ENCODE measurements at regions not wholly inside any gene's neighbourhood (a gene's known extent, or its start where the extent isn't known, plus 50 kb on each side); places are given as distances from the start of the nearest gene placed in this dataset.
A peak's percentile ranks its signal among the peaks of the same experiment; 100 is the strongest.

DNA sequence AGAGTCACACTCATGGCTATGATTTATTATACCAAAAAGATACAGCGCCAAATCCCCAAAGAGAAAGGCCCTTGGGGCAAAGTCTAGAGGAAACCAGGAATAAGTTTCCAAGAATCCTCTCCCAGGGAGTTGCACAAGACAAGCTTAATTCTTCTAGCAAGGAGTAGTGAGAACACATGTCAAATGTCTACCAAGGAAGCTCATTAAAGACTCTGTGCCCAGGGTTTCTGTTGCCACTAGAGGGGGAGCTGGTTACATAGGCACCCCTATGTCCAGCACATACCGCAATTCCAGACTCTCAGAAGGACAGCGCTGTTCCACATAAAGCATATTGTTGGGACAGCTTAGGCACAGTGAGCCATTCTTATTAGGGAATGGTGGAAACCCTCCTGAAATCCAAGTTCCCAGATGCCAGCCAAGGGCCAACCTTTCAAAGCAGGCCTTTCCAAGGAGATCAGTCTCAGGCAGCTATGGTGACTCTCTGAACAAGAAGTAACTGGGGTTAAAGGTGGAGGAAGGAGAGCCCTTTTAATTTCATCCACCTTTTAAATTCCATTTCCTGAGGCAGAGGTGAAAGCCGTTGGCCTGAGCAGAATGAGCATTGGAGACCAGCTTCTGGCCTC lies 194.2 kb downstream of the UACA start:
- Histone ChIP-seq H4K91ac (replicated peaks; ENCODE audit: insufficient read length, low read length) (no peak overlapping the region), H2AFZ (ENCODE audit: low read length) (no peak overlapping the region), H2BK15ac (ENCODE audit: low read length) (no peak overlapping the region), H3K4me3 (ENCODE audit: extremely low read depth in 1 of 4, insufficient read depth in 2 of 4, low read depth in 3 of 4, low read length in 4 of 4) (no peak overlapping the region), H4K20me1 (replicated peaks in 1 of 2; ENCODE audit: control insufficient read depth in 1 of 2, insufficient read depth in 2 of 2, low read length in 2 of 2) (no peaks in the 10 kb centered on the region), H3K9me3 (ENCODE audit: insufficient read depth in 2 of 2, low read depth in 1 of 2, low read length in 1 of 2) (peaks cover 0 to 4% of the 10 kb centered on the region in 2 experiments; a peak in 1 of 4 replicates), H3K79me1 (ENCODE audit: low read depth, low read length) (no peaks in the 10 kb centered on the region), H3K23ac (ENCODE audit: insufficient read length) (no peak overlapping the region), H3K27ac (ENCODE audit: low read depth, low read length) (no peak overlapping the region), H4K8ac (ENCODE audit: extremely low read depth, insufficient read depth, low read length) (no peak overlapping the region), H3K56ac (replicated peaks; ENCODE audit: insufficient read length, low read depth, low read length) (no peak overlapping the region), H3K14ac (ENCODE audit: insufficient read length) (no peak overlapping the region), H3K27me3 (replicated peaks in 1 of 4; ENCODE audit: control insufficient read depth in 3 of 4, extremely low read depth in 1 of 4, insufficient read depth in 3 of 4, low read length in 3 of 4) (0 out of 7 replicates have a peak, but pooled peaks cover 0 to 2% (median 0%) of the 10 kb centered on the region in 4 experiments), H3K23me2 (ENCODE audit: low read depth, low read length) (no peaks in the 10 kb centered on the region), H4K5ac (ENCODE audit: insufficient read length, low read depth, low read length) (no peak overlapping the region), H3K79me2 (ENCODE audit: control insufficient read depth in 1 of 2, insufficient read depth in 2 of 2, low read length in 2 of 2) (no peaks in the 10 kb centered on the region), H3K4me2 (ENCODE audit: insufficient read depth in 1 of 2, low read depth in 2 of 2, low read length in 2 of 2) (no peak overlapping the region), H2BK5ac (ENCODE audit: low read depth, low read length) (no peak overlapping the region), H3K9ac (replicated peaks in 1 of 4; ENCODE audit: extremely low read depth in 1 of 4, low read depth in 3 of 4, low read length in 3 of 4) (no peak overlapping the region), H3K4ac (replicated peaks; ENCODE audit: insufficient read length, low read depth, low read length) (no peak overlapping the region), H3K18ac (ENCODE audit: extremely low read depth, low read length) (no peak overlapping the region), H2BK120ac (replicated peaks; ENCODE audit: low read depth, low read length) (no peak overlapping the region), H3K36me3 (ENCODE audit: control insufficient read depth in 2 of 4, insufficient read depth in 4 of 4, low read length in 3 of 4) (no peaks in the 10 kb centered on the region), H2BK20ac (ENCODE audit: low read length) (no peak overlapping the region), H2BK12ac (ENCODE audit: low read depth, low read length) (no peak overlapping the region), H2AK5ac (ENCODE audit: low read depth, low read length) (no peak overlapping the region), H3K4me1 (replicated peaks in 1 of 4; ENCODE audit: control insufficient read depth in 3 of 4, insufficient read depth in 4 of 4, low read length in 3 of 4) (peaks cover 0 to 3% (median 1%) of the 10 kb centered on the region in 4 experiments; a peak in 1 of 7 replicates)
- CTCF ChIA-PET (ENCODE audit: partially characterized antibody), result interaction anchor here (0.7 to 3.3 kb wide), 29 partner anchors 10 to 306 kb away, joined by 3 to 28 read pairs (median 5); no protein-coding TSS in a partner anchor
- POLR2A ChIA-PET (ENCODE audit: partially characterized antibody), result interaction anchor here (1.1 to 1.7 kb wide), 2 partner anchors 10 to 12 kb away, joined by 3 to 4 read pairs; no protein-coding TSS in a partner anchor
- TF ChIP-seq POLR2AphosphoS5 (IDR thresholded peaks at IDR 0.05; ENCODE audit: low read depth, low read length) (no peak), RAD21 (IDR thresholded peaks at IDR 0.05 in 1 of 2, conservative IDR thresholded peaks at IDR 0.05 in 1 of 2; ENCODE audit: low read depth in 2 of 2, low read length in 2 of 2) (peak; percentile 81 to 88), CTCF (IDR thresholded peaks at IDR 0.05; ENCODE audit: control extremely low read depth in 1 of 3, insufficient read depth in 1 of 3, low read depth in 1 of 3, low read length in 3 of 3) (peak; percentile 47 to 72 (median 70)), TEAD4 (IDR thresholded peaks at IDR 0.05; ENCODE audit: low read depth, low read length) (0 out of 2 replicates have a peak, but pooled peaks have one; percentile 31)
- FAIRE-seq, result no peak
- 72% methylated on average over 4 of the region's 4 CpGs; no CpG with 5 or more reads in 1 of the 2 experiments for WGBS, 2 experiments (ENCODE audit: extremely low coverage in 1 of 2, insufficient coverage in 1 of 2, insufficient read length in 1 of 2, insufficient replicate concordance in 2 of 2, low coverage in 1 of 2, low lambda C conversion rate in 2 of 2, missing lambda C conversion rate in 1 of 2)
- DNase-seq (ENCODE audit: low read depth in 1 of 2, low spot score in 2 of 2), result no peak

Measured in H1 (cell line).